DMS53 treated with DMSO at 0.1 percent for 48 hours (cell line): ENCODE measurements at regions not wholly inside any gene's neighbourhood (a gene's known extent, or its start where the extent isn't known, plus 50 kb on each side); places are given as distances from the start of the nearest gene placed in this dataset.

Experiments
- DNase-seq: peaks from one replicate; lab custom pipeline; 2025; ENCODE audit not compliant: unreplicated experiment; lab: John Stamatoyannopoulos, UW

GRCh38 chr11:11141065-11141464 is 212.0 kb downstream of the CSNK2A3 start:
- DNase-seq: no peak

GRCh38 chr11:11140510-11140909 is 212.5 kb downstream of the CSNK2A3 start:
- DNase-seq: no peak

- DNase-seq: no peak
These were observed 215.7 kb downstream of the CSNK2A3 start for GRCh38 chr11:11137339-11137738.

GRCh38 chr11:11135820-11136476 is 217.1 kb downstream of the CSNK2A3 start:
- peak; percentile 50 for DNase-seq

GRCh38 chr11:11129118-11129517 is 223.9 kb downstream of the CSNK2A3 start:
- no peak for DNase-seq

GRCh38 chr11:11125618-11126017 is 227.4 kb downstream of the CSNK2A3 start:
- no peak for DNase-seq

- DNase-seq: no peak
These were observed 230.3 kb downstream of the CSNK2A3 start for GRCh38 chr11:11122749-11123148.

GRCh38 chr11:11119917-11120316 is 233.1 kb downstream of the CSNK2A3 start:
- DNase-seq: no peak

GRCh38 chr11:11117730-11118129 is 235.3 kb downstream of the CSNK2A3 start:
- DNase-seq: peak; percentile 69

GRCh38 chr11:11115475-11115874 is 237.6 kb downstream of the CSNK2A3 start:
- no peak for DNase-seq

- no peak for DNase-seq
These were observed 239.4 kb downstream of the CSNK2A3 start for GRCh38 chr11:11113626-11114025.

- DNase-seq: no peak
These were observed 245.0 kb downstream of the CSNK2A3 start for GRCh38 chr11:11108026-11108425.

- no peak for DNase-seq
These were observed 245.8 kb downstream of the CSNK2A3 start for GRCh38 chr11:11107076-11107723.

GRCh38 chr11:11105361-11105760 is 247.5 kb upstream of the ZBED5 start:
- no peak for DNase-seq

- no peak for DNase-seq
These were observed 238.2 kb upstream of the ZBED5 start for GRCh38 chr11:11095831-11096723.

GRCh38 chr11:11090495-11090894 is 232.6 kb upstream of the ZBED5 start:
- DNase-seq: no peak

GRCh38 chr11:11089805-11090204 is 232.0 kb upstream of the ZBED5 start:
- DNase-seq: no peak

GRCh38 chr11:11086979-11087378 is 229.1 kb upstream of the ZBED5 start:
- DNase-seq: no peak

- DNase-seq: no peak
These were observed 227.7 kb upstream of the ZBED5 start for GRCh38 chr11:11085580-11085979.

GRCh38 chr11:11084337-11084736 is 226.5 kb upstream of the ZBED5 start:
- DNase-seq: no peak

GRCh38 chr11:11083441-11083840 is 225.6 kb upstream of the ZBED5 start:
- DNase-seq: no peak

GRCh38 chr11:11082646-11083045 is 224.8 kb upstream of the ZBED5 start:
- DNase-seq: no peak
